ENCODE measurements at regions not wholly inside any gene's neighbourhood (a gene's known extent, or its start where the extent isn't known, plus 50 kb on each side); places are given as distances from the start of the nearest gene placed in this dataset.

GRCh38 chr15:39088156-39088555, 492.7 kb upstream of the THBS1 start (continued):
- TF ChIP-seq NR3C1 (IDR thresholded peaks at IDR 0.05), result no peak
- TF ChIP-seq, protein P1, sequence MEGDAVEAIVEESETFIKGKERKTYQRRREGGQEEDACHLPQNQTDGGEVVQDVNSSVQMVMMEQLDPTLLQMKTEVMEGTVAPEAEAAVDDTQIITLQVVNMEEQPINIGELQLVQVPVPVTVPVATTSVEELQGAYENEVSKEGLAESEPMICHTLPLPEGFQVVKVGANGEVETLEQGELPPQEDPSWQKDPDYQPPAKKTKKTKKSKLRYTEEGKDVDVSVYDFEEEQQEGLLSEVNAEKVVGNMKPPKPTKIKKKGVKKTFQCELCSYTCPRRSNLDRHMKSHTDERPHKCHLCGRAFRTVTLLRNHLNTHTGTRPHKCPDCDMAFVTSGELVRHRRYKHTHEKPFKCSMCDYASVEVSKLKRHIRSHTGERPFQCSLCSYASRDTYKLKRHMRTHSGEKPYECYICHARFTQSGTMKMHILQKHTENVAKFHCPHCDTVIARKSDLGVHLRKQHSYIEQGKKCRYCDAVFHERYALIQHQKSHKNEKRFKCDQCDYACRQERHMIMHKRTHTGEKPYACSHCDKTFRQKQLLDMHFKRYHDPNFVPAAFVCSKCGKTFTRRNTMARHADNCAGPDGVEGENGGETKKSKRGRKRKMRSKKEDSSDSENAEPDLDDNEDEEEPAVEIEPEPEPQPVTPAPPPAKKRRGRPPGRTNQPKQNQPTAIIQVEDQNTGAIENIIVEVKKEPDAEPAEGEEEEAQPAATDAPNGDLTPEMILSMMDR (IDR thresholded peaks at IDR 0.05), result no peak

- WGBS (ENCODE audit: missing lambda C conversion rate), result 100% methylated on average over 1 of the region's 4 CpGs
- ATAC-seq (no peak), FAIRE-seq (no peak), DNase-seq (ENCODE audit: low read depth in 1 of 2, low spot score in 1 of 2) (no peak)
- no peak overlapping the region for H3K4me3 ChIP-seq
- H3K4me2 ChIP-seq, result no peak overlapping the region
- ChIA-PET POLR2A (no interaction called here), CTCF (interaction anchor here (1.2 kb wide), 1 partner anchor 275 kb away, joined by 4 read pairs; no protein-coding TSS in a partner anchor)
- H3K27ac ChIP-seq, result peak overlapping the region in 1 of 2 experiments; percentile 11; a peak in 1 of 6 replicates
- H3K9me3 ChIP-seq, result no peaks in the 10 kb centered on the region
- TF ChIP-seq TFCP2L1 (CRISPR knock-in tag; IDR thresholded peaks at IDR 0.05), result no peak
- peaks cover 3% of the 10 kb centered on the region for H3K4me1 ChIP-seq
These were observed 488.5 kb upstream of the THBS1 start for GRCh38 chr15:39092354-39092753.

- FAIRE-seq, result no peak
- ChIA-PET CTCF (no interaction called here), POLR2A (no interaction called here)
- peaks cover 3% of the 10 kb centered on the region for H3K4me1 ChIP-seq
- no peak for DNase-seq (ENCODE audit: low read depth in 1 of 2, low spot score in 1 of 2)
- no peak overlapping the region for H3K4me3 ChIP-seq
- no peak for ATAC-seq
- TF ChIP-seq FOSL2 (IDR thresholded peaks at IDR 0.05) (no peak), FOSL2 (CRISPR knock-in tag; IDR thresholded peaks at IDR 0.05) (no peak), ESRRA (IDR thresholded peaks at IDR 0.05; ENCODE audit: borderline replicate concordance, low read length) (no peak), TP53 (CRISPR knock-in tag; IDR thresholded peaks at IDR 0.05) (no peak), CBX2 (IDR thresholded peaks at IDR 0.05; ENCODE audit: borderline replicate concordance, low read depth) (no peak), JUN (IDR thresholded peaks at IDR 0.05) (no peak), PBX3 (IDR thresholded peaks at IDR 0.05) (no peak), TFCP2L1 (CRISPR knock-in tag; IDR thresholded peaks at IDR 0.05) (no peak), SMC3 (IDR thresholded peaks at IDR 0.05) (no peak), MYC (IDR thresholded peaks at IDR 0.05; ENCODE audit: borderline replicate concordance, low read length) (no peak)
- WGBS (ENCODE audit: missing lambda C conversion rate), result 100% methylated on average over 1 of the region's 2 CpGs
- H3K9me3 ChIP-seq, result no peaks in the 10 kb centered on the region
- H3K4me2 ChIP-seq, result no peak overlapping the region
- H3K27ac ChIP-seq, result peak overlapping the region in 1 of 2 experiments; percentile 11; a peak in 1 of 6 replicates
These were observed 488.1 kb upstream of the THBS1 start for GRCh38 chr15:39092761-39093160.

- DNase-seq (ENCODE audit: low read depth in 1 of 2, low spot score in 1 of 2), result no peak
- CTCF ChIA-PET, result interaction anchor here (0.5 kb wide), 1 partner anchor 341 kb away, joined by 4 read pairs; no protein-coding TSS in a partner anchor
- no peak for FAIRE-seq
- H3K27ac ChIP-seq, result no peak overlapping the region
- no peak overlapping the region for H3K4me2 ChIP-seq
- no peak overlapping the region for H3K4me3 ChIP-seq
- no peak for ATAC-seq
- POLR2A ChIA-PET, result no interaction called here
- peaks cover 3% of the 10 kb centered on the region for H3K4me1 ChIP-seq
- H3K9me3 ChIP-seq, result no peaks in the 10 kb centered on the region
- TF ChIP-seq MYC (IDR thresholded peaks at IDR 0.05; ENCODE audit: borderline replicate concordance, low read length) (no peak), ATOH8 (CRISPR knock-in tag; IDR thresholded peaks at IDR 0.05; ENCODE audit: low read depth) (no peak), TP53 (CRISPR knock-in tag; IDR thresholded peaks at IDR 0.05) (no peak), KDM5A (IDR thresholded peaks at IDR 0.05) (no peak), CHD2 (IDR thresholded peaks at IDR 0.05; ENCODE audit: low read length, partially characterized antibody) (no peak), PHF8 (IDR thresholded peaks at IDR 0.05; ENCODE audit: borderline replicate concordance, low read depth) (no peak), RCOR1 (IDR thresholded peaks at IDR 0.05; ENCODE audit: low read depth, low read length) (no peak), HEYL (CRISPR knock-in tag; IDR thresholded peaks at IDR 0.05) (no peak), KDM1A (IDR thresholded peaks at IDR 0.05; ENCODE audit: low read depth) (no peak)
- TF ChIP-seq, protein P2, sequence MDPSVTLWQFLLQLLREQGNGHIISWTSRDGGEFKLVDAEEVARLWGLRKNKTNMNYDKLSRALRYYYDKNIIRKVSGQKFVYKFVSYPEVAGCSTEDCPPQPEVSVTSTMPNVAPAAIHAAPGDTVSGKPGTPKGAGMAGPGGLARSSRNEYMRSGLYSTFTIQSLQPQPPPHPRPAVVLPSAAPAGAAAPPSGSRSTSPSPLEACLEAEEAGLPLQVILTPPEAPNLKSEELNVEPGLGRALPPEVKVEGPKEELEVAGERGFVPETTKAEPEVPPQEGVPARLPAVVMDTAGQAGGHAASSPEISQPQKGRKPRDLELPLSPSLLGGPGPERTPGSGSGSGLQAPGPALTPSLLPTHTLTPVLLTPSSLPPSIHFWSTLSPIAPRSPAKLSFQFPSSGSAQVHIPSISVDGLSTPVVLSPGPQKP (IDR thresholded peaks at IDR 0.05; ENCODE audit: low read depth, low read length), result no peak
These were observed 486.8 kb upstream of the THBS1 start for GRCh38 chr15:39094116-39094515.

Measured in A549 (cell line).